Stimulated activated CD4-positive, alpha-beta T cell treated with anti-CD3 and anti-CD28 coated beads, Interleukin-15, amount 100 ng/mL, for 1 hour (primary cell): ENCODE measurements at regions not wholly inside any gene's neighbourhood (a gene's known extent, or its start where the extent isn't known, plus 50 kb on each side); places are given as distances from the start of the nearest gene placed in this dataset.

ENCODE experiments used
- DNase-seq, 2 donors: peaks; one replicate each; pipeline ENCODE4 v3.0.0-alpha.2; 2020; ENCODE audit warnings: low read depth in 1 of 2, low spot score in 1 of 2

DNA sequence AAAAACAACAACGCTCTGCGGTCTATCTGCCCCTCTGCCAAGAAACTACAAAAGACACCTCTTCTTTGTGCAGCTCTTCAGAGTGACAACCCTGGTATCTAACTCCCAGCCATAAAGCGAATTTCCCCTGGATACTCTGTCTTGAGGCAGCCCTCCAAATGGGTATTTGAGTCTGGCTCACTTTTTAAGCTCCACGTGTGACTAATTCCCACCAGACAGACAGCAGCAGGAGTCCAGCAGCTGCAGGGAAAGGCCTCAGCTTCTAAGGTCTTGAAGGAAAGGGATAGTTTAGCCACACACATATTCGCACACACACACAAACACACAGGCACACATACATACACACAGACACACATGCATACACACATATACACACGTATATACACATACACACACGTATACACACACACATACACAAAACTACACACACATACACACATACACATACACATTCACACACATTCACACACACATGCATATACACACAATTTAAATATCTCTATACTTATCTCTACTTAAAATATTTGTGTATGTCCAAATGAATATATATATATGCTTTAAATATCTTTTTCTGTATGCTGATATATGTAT is 188.8 kb downstream of the TSHZ3 start:
- DNase-seq = no peak

DNA sequence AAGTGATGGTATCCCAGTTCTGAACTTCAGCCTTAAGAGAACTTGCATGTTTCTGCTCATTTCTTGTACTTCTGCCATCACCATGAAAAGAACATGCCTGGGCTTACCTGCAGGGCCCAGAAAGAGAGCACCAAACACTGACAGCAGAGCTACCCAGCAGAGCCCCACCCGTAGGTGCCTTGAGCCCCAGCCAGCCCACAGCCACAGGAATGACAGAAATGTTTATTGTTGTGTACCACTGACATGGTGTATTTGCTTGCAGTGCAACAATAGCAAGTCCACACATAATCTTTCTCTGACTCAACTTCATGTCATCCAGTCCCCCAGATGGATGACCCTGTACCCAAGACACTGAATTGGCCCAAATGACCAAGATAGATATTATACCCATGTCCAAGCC is 195.2 kb downstream of the TSHZ3 start:
- DNase-seq = no peak

DNA sequence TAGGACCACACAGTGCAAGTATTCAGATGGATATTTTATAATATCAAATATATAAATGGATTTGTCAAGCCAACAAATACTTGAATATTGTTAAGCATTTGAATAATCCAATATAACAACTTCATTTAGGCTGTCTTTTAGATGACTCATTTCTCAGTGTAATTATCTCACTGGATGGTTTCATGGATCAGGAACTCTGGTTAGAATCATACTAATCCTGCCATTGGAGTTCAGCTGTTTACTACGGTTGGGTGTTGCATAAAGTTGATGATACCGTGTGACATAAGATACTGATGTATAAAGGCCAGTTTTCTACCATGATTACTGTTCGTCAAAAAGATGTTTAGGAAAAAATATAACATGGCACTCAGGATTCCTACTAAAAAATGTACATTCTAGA is 196.3 kb downstream of the TSHZ3 start:
- no peak for DNase-seq

DNA sequence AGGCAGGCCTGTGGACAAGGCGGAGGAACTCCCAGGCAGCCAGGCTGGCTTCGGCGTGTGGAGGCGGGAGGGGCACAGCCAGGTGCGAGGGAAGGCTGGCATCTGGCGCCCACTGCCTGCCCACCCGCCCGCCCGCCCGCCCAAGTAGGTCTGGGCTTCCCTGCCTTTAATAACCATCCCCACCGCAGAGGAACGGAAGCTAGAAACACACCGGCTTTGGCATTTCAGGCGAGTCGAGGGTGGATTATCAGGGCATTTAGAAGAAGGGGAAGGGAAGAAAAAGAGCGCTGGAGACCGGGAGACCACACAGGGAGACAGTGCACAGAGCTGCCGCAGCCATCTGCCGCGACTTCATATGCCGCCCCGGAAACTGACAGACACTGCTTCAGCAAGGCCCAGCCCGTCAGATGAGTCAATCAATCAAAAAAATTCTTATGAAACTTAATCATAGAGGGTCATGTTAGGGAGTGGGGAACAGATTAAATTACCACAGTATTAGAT is 199.7 kb downstream of the TSHZ3 start:
- no peak for DNase-seq

DNA sequence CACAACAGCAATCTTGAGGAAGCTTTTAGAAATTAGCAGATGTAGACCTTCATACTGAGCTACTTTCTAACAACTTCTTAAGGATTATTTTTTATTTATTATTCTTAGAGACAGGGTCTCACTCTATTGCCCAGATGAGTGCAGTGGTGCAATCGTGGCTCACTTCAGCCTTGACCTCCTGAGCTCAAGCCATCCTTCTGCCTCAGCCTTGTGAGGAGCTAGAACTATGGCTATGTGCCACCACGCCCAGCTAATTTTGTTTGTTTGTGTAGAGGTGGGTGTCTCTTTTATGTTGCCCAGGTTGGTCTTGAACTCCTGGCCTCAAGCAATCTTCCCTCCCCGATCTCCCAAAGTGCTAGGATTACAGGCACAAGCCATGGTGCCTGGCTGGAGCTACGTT is 200.6 kb downstream of the TSHZ3 start:
- no peak for DNase-seq

DNA sequence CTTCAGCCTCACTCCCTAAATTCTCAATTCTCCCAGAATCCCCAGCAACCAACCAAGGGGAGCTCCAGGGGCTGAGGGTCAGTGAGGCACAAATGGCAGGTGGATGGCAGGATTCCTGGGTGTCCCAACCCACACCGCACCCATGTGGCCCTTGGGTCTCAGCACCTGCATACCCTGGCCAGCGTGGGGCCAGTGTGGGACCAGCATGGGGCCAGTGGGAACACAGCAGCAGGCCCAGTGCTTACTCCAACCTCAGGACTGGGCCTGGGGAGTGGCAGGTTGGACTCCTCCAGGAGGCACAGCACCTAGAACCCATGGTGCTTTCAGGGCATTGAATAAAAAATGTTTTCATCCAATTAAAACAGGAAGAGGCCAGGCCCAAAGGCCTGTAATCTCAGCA is 202.0 kb downstream of the TSHZ3 start:
- DNase-seq = no peak

DNA sequence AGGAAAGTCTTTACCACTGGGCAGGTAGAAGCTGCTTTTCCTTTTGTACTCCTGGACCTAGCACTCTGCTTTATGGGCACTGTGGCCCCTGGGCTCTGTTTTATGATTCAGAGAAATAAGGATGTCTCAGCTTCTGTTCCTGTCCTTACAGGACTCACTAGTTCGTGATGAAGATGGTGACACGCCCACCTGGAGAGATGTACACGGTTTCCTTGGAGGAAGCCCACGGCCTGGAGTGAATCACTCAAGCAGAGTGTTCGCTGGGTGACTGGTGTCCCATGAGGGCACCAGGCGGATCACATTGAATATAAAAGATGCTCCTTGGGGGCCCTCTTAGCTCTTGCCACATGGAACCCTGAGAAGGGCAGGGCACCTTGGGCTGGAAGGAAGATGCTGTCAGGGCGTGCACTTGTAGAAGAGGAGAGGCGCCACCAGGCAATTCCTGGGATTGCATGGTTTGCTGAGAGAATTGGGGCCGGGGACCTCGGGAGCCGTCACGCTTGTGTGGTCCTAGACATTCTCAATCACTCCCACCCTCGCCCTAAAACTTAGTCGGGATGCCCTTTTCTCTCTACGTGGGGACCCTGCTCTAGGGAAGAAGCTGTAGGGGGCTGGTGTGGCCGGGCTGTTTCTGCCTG is 202.6 kb downstream of the TSHZ3 start:
- DNase-seq = no peak

DNA sequence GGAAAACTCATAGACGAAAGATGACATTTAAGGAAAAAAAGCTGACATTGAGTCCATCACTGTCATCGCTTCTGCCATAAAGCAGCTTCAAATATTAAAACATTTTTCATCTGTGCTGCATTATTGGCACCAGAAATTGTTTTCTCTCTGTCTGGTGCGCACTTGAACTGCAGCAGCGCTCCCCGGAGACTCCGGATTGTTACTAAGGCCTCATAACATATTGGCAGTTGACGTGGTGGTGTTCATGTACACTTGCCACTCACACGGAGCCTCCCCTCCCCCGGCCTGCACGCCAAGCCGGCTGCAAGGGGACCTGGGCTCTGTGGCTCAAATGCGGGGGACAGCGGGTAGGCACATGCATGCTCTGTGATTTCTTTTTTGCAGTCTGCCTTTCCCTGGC is 203.2 kb downstream of the TSHZ3 start:
- DNase-seq = no peak

DNA sequence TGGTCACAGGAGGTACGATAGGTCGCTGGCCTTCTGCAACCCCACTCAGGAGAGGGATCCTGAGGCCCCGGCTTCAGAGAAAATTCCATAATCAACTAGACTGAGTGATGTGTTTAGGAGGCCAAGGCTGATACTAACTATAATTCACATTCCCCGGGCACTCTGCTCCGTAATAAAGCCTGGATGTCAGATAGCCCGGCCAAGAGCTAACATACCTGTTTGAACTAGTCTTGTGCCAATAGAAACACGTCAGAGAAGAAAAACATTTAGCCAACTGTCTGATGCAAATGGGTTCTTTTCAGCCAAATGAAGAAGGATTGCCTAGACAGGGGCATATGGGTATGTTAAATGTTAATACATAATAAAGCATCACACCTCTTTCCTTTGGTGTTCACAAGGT is 204.2 kb downstream of the TSHZ3 start:
- DNase-seq = no peak

DNA sequence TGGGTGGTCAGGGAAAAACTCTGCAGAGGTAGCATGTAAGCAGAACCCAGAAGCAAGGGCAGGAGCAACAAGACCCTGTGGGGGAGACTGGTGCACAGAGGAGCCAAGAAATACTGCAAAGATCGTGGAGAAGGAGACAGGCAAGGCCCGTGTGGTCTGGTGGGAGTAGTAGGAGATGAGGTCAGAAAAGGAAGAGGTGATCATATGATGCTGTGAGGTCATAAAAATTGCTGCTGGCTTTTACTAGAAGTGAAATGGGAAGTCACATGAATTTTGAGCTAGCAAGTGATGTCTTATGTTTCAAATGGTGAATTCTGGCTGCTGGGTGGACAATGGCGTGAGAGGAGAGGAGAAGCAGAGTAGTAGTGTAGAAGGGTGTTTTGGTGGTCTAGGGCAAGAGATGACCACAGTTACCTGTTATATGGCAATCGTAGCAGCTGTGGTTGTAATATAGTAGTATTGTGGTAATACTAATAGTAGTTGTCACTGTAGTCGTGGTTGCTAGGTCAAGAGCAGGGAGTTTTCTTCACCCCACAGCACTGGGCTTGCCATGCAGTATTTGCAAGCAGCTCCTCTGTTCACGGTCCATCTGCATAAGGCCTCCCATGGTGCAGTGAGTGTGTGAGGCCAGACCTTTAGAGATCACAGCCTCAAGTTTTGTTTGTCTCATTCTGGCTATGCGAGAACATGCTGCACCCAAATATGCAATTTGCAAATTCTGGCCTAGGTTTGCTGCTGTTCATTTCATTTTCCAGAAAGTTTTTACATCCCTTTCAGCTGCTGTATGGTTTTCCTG is 205.0 kb downstream of the TSHZ3 start:
- DNase-seq = no peak

DNA sequence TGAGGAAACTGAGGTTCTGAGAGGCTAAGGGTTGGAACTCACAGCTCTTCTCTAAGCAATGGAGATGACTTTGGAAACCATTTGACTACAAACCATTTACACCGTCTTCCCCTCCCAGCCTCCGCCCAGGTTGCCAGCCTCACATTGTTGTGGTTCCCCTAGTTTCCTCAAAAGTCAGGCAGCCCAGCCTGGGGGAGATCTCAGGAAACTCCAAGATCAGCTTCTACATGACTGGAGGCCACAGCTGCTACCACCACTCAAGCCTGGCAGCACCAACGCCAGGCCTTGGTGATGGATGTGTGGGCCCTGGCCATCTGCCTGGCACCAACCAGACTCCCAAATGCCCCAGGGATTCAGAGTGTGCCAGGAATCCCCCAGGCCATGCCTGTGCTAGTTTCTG is 207.9 kb downstream of the TSHZ3 start:
- no peak for DNase-seq

DNA sequence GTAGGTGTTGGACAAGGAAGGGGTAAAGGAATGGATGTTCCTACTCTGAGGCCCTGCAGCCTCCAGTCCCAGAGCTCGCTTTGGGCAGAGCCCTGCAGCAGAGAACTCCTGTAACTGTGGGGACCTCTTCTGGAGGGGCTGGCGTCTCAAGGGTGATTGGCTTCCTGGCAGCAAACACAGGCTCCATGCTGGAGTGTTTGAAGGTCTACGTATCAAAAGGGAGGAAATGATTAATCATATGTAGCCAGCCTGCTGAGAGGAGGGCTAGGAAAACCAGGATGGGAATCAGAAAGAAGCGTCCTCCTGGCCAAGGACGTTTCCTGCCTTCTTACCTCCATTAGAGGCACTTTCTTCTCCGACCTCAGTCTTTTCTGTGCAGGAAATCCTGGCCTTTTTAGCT is 208.5 kb downstream of the TSHZ3 start:
- no peak for DNase-seq

DNA sequence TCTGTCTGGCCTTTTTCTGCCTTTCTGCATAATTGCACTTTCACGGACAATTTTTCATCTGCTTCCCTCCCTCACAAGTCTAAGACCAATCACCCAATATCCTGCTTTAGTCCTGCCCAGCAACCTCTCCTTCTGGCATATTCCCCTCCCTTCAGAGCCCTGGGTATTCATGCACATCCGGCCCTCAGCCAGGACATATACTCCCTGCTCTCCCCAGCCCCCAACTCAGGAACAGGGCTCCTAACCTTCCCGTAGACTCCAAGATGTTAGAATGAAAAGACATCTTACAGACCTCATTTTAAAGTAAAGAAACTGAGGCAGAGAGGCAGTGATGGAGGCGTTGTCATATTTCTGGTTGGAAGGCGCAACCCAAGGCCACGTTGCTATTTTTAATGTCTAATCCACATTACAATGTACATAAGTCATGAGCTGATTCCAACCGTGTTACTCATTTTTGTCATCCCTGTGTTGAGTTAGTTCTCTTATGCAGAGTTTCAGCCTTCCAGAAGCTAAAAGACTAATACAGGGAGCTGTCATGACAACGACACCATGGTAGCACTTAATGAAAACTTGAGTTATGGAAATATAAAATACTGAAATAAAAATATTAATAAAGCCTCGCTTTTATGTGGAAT is 209.2 kb downstream of the TSHZ3 start:
- no peak for DNase-seq

DNA sequence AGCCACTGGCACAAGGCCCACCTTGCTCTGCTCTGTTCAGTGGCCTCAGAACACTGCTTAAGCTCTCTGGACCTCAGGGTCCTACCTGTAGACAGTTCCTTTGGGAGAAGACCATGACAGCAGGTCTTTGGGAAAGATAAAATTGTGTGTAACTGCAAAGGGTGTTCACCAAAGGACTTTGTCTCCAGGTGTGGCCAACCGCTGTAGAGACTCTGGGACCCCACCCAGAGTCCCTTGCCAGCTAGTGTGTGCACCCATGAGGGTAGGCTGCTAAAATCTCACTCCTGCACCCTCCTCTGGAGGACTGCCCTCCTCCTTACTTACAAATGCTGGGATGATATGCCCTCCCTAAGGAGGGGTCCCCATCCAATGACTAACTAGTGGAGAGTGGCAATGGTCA is 211.2 kb downstream of the TSHZ3 start:
- no peak for DNase-seq

DNA sequence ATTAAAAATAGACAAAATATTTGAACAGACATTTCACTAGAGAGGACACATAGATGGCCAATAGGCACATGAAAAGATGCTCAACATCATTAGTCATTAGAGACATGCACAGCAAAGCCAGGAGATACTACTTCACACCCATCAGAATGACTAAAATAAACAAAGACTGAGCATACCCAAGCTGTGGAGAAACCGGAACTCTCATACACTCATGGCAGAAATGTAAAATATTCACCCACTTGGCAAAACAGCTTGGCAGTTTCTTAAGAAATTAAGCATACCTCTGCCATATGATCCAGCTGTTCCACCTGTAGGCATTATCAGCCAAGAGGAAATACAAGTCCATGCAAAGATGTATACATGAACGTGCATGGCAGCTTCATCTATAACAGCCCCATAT is 213.4 kb downstream of the TSHZ3 start:
- DNase-seq = no peak

DNA sequence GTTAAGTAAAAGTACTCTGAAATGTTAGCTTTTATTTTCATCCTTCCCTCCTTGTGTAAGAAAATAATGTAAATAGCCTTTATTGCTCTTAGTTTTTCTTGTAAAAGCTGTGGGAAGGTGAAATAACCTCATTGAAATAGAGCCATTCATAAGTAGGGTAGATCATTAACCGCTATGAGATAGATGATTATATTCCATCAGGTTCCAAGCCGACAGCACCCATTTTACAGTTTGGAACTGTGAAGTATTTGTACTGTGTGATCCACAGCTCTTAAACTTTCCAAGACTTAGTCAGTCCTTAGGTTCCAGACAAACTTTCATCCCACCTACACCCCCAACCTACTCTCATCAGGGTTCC is 216.5 kb downstream of the TSHZ3 start:
- DNase-seq = no peak

DNA sequence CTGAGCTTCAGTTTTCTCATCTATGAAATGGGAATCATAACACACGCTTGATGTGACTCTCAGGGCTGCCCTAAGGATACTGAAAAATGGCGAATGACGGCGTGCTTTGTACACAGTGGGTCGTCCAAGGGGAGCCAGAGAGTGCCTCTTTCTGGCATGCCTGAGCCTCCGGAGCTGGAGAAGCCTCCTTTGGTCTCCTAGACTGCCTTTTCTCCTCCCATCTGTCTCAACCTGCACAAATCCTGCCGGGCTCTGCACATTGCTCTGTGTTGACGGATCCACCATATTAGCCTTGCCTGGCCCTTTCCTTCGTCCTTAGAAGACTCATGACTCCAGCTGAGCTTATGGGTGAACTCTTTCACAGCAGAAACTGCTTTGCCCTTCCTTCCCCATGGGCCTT is 220.9 kb downstream of the TSHZ3 start:
- no peak for DNase-seq

DNA sequence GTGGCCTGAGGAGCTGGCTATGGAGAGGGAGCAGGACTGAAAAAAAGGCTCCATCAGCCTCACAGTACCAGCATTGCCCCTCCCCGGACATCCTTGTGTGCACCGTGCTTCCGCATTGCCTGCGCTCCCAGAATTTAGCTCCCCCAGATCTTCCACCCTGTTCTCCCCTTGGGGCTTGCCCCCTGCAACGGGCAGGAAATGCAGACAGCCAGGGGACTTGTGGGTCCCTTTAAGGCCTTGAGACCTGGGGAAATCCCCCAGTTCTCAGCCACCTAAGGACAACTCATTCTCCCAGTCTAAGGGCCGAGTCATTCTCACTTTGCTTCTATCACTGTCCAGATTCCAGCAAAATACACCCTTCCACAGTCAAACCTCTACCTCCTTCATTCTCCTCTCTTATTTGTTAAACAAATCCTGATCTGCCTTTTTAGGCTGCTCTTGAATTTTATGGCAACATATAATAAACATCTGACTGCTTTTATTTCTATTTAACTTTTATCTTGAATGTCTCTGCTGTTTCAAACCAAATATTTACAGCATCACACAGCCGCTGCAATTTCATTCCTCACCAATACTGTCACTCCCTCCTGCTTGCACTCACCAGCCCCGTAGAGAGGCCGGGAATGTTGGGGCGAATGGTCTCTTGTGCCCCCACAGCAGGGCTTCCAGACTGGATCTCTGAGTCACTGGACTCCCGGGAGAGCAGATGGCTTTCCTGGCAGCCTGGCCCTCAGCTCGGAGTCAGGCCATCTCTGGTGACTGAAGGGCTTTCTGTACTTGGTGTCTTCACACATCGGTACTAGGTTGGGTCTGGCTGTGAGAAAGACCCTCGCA is 221.9 kb downstream of the TSHZ3 start:
- no peak for DNase-seq

DNA sequence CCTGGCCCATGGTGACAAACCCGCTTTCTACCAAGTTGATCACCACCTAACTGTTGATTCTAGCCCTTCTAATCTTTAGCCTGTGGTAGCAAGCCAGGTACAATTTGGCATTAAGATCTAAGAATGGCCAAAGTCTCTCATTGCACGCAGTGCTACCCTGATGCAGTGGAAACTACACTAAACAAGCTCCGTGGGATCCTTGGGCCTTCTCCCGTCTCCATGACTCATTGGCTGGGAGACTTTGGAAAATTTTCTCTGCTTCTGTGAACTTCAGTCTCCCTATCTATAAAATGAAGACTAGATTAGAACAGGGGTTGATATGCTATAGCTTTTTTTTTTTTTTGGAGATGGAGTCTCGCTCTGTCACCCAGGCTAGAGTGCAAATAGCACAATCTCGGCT is 223.0 kb downstream of the TSHZ3 start:
- no peak for DNase-seq

DNA sequence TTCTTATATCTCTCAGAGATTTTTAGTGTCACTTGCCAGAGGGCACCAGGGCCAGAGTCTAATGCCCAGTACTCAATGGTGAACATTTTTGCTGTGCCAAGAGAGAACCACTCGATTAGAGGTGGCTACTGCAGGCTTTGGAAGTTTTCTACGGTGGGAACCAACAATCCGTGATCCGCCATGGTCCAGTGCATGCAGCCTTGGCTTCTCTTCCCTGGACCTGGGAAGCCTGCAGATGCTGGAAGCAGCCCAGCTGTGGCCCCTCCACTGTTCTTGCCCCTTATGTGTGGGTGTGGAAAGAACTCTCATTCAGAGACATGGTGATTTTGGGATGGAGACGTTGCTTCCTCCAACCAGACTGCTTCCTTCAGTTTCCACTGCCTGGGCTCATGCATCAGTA is 224.2 kb downstream of the TSHZ3 start:
- DNase-seq = no peak

DNA sequence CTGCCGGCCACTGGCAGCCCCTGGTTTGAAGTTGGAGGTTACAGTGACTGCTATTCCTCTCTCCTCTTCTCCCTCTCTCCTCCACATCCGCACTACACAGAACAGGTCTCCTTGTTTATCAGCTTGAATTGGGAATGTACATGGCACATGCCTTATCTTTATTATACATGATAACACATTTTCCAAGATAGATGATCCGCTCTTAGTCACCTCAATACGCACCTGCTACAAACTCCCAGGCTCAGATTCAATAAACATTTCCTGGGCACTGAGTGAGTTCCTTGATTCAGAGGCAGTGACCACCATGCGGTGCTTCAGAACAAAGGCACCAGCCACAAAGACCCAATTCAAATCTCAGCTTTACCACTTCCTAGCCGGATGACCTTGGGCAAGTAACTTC is 227.7 kb downstream of the TSHZ3 start:
- no peak for DNase-seq
